Heart left ventricle (tissue), 13 donors: ENCODE measurements at regions not wholly inside any gene's neighbourhood (a gene's known extent, or its start where the extent isn't known, plus 50 kb on each side); places are given as distances from the start of the nearest gene placed in this dataset.

Source experiments
- POLR2A ChIP-seq, 2 donors: fragments of 450-650 bp; IDR thresholded peaks; one replicate each; pipeline ENCODE4 v1.6.1; 2017; ENCODE audit warnings: antibody characterized with exemption in 2 of 2, mild to moderate bottlenecking in 2 of 2, moderate library complexity in 2 of 2
- TF ChIP-seq, protein P1 (sequence below), 12 donors: fragments of 200-600 bp; sonication (generic) in 4 of 12; IDR thresholded peaks; one replicate each; pipeline versions ENCODE4 v1.5.0 to v1.8.0; 2018 to 2022; ENCODE audit warnings: antibody characterized with exemption in 12 of 12, mild to moderate bottlenecking in 5 of 12
- donor health status: ischemic (EF 13 %, LVEDD 7.1; RV severe dilation, severe dysfunction).
- donor health status: DM: no; HTN: yes; CAD: no.
- donor health status: DM: no; HTN: no; CAD: no.
- donor health status: ischemic (EF 25% LVEDD 6.9; RV normal size, moderate dysfunction).
- donor health status: ischemic (EF 25% LVEDD 5.7; RV mildly dilated, moderate dysfunction).
- donor health status: ischemic (EF 35%, LVEDD 5.7; RV mildly dilated, moderate dysfunction).
- donor health status: nonischemic (EF 11% LVEDD 7.7; RV severe dilation, severe dysfunction).
- donor health status: DM: yes; HTN: yes; CAD: no.
- donor health status: PGD.
- donor health status: ischemic (EF 29% LVEDD 5.4; RV normal size, mild dysfunction).
- donor health status: nonischemic (EF 23%, LVEDD 6.1; RV moderate dilation, normal function).

GRCh38 chr5:34531751-34532360 lies 124.3 kb upstream of the RAI14 start:
- TF ChIP-seq POLR2A (IDR thresholded peaks at IDR 0.05), result no peak
- TF ChIP-seq, protein P1, sequence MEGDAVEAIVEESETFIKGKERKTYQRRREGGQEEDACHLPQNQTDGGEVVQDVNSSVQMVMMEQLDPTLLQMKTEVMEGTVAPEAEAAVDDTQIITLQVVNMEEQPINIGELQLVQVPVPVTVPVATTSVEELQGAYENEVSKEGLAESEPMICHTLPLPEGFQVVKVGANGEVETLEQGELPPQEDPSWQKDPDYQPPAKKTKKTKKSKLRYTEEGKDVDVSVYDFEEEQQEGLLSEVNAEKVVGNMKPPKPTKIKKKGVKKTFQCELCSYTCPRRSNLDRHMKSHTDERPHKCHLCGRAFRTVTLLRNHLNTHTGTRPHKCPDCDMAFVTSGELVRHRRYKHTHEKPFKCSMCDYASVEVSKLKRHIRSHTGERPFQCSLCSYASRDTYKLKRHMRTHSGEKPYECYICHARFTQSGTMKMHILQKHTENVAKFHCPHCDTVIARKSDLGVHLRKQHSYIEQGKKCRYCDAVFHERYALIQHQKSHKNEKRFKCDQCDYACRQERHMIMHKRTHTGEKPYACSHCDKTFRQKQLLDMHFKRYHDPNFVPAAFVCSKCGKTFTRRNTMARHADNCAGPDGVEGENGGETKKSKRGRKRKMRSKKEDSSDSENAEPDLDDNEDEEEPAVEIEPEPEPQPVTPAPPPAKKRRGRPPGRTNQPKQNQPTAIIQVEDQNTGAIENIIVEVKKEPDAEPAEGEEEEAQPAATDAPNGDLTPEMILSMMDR (IDR thresholded peaks at IDR 0.05), result no peak
